ENCODE measurements at regions not wholly inside any gene's neighbourhood (a gene's known extent, or its start where the extent isn't known, plus 50 kb on each side); places are given as distances from the start of the nearest gene placed in this dataset.

- TF ChIP-seq CTCF (IDR thresholded peaks at IDR 0.05; ENCODE audit: insufficient read depth, low read depth, low read length) (no peak), EZH2 (IDR thresholded peaks at IDR 0.05; ENCODE audit: insufficient read depth, low read length) (no peak)
These were observed 150.5 kb downstream of the TBXT start for GRCh38 chr6:166017032-166017635.
